Neural cell (in vitro differentiated cells): ENCODE measurements at regions not wholly inside any gene's neighbourhood (a gene's known extent, or its start where the extent isn't known, plus 50 kb on each side); places are given as distances from the start of the nearest gene placed in this dataset.

Source experiments
- H2AFZ ChIP-seq: fragments of 200-600, 300-800 bp; sonication (generic), shearing (Covaris generic); 2 replicates; pipeline ENCODE4 v1.6.0; 2014; ENCODE audit warnings: low read depth, mild to moderate bottlenecking, antibody characterized with exemption, low read length, moderate library complexity
- H3F3A ChIP-seq: fragments of 200-600 bp; shearing (Covaris generic); 2 replicates; pipeline ENCODE4 v1.6.1; 2016; ENCODE audit warnings: mild to moderate bottlenecking, moderate library complexity, mixed read lengths, antibody characterized with exemption, low read length; ENCODE audit not compliant: insufficient read depth, poor library complexity, severe bottlenecking
- H3K27ac ChIP-seq: fragments of 200-600, 300-800 bp; sonication (generic), shearing (Covaris generic); 2 replicates; pipeline ENCODE4 v1.5.1; 2014; ENCODE audit warnings: mild to moderate bottlenecking, low read length, moderate library complexity
- H3K27me3 ChIP-seq: fragments of 300-800, 200-600 bp; sonication (generic), shearing (Covaris generic); 2 replicates; pipeline ENCODE4 v1.6.0; 2014; ENCODE audit warnings: mild to moderate bottlenecking, low read depth, low read length, moderate library complexity; ENCODE audit not compliant: insufficient read depth
- H3K36me3 ChIP-seq: fragments of 300-800, 200-600 bp; sonication (generic), shearing (Covaris generic); 2 replicates; pipeline ENCODE4 v1.5.1; 2014; ENCODE audit warnings: mild to moderate bottlenecking, antibody characterized with exemption, low read length, moderate library complexity; ENCODE audit not compliant: insufficient read depth
- H3K4me2 ChIP-seq: fragments of 300-800, 200-600 bp; sonication (generic), shearing (Covaris generic); 2 replicates; pipeline ENCODE4 v1.6.0; 2014; ENCODE audit warnings: mild to moderate bottlenecking, low read length
- H3K4me3 ChIP-seq: fragments of 300-800, 200-600 bp; sonication (generic), shearing (Covaris generic); 2 replicates; pipeline ENCODE4 v1.5.1; 2014; ENCODE audit warnings: mild to moderate bottlenecking, low read length, moderate library complexity
- H3K79me2 ChIP-seq: fragments of 200-600 bp; shearing (Covaris generic); replicated peaks from 2 replicates; pipeline ENCODE4 v1.6.0; 2014; ENCODE audit warnings: mild to moderate bottlenecking, low read length, moderate library complexity; ENCODE audit not compliant: insufficient read depth
- H3K9ac ChIP-seq: fragments of 300-800, 200-600 bp; sonication (generic), shearing (Covaris generic); 2 replicates; pipeline ENCODE4 v1.6.1; 2016; ENCODE audit warnings: mild to moderate bottlenecking, low read length, mixed read lengths
- H3K9me2 ChIP-seq: fragments of 200-600 bp; shearing (Covaris generic); 2 replicates; pipeline ENCODE4 v1.6.1; 2016; ENCODE audit warnings: mild to moderate bottlenecking, low read length, mixed read lengths; ENCODE audit not compliant: insufficient read depth
- H3K9me3 ChIP-seq: fragments of 200-600, 300-800 bp; sonication (generic), shearing (Covaris generic); 2 replicates; pipeline ENCODE4 v1.6.1; 2016; ENCODE audit warnings: mild to moderate bottlenecking, mixed run types, low read length, moderate library complexity, mixed read lengths
- H4K20me1 ChIP-seq: fragments of 200-600 bp; shearing (Covaris generic); 2 replicates; pipeline ENCODE4 v1.6.1; 2016; ENCODE audit warnings: mild to moderate bottlenecking, mixed run types; ENCODE audit not compliant: insufficient read depth
- EP300 ChIP-seq: fragments of 450-650 bp; conservative IDR thresholded peaks from 2 replicates; pipeline ENCODE4 v1.6.1; 2014; ENCODE audit warnings: antibody characterized with exemption, mild to moderate bottlenecking, moderate library complexity; ENCODE audit not compliant: poor library complexity, severe bottlenecking
- EZH2 ChIP-seq: fragments of 200-600, 300-800 bp; shearing (Covaris generic), sonication (generic); IDR thresholded peaks from 2 replicates; pipeline ENCODE4 v1.6.1; 2014; ENCODE audit warnings: antibody characterized with exemption, low read length, borderline replicate concordance, mild to moderate bottlenecking; ENCODE audit not compliant: insufficient read depth, poor library complexity, severe bottlenecking
- MXI1 ChIP-seq: fragments of 450-650 bp; conservative IDR thresholded peaks from 2 replicates; pipeline ENCODE4 v1.6.1; 2014; ENCODE audit warnings: antibody characterized with exemption, mild to moderate bottlenecking; ENCODE audit not compliant: poor library complexity, severe bottlenecking
- POLR2AphosphoS5 ChIP-seq: IDR thresholded peaks from 2 replicates; pipeline ENCODE4 v1.6.1; 2012
- RAD21 ChIP-seq: fragments of 450-650 bp; conservative IDR thresholded peaks from 2 replicates; pipeline ENCODE4 v1.6.1; 2014; ENCODE audit warnings: antibody characterized with exemption, mild to moderate bottlenecking, moderate library complexity
- SMC3 ChIP-seq: fragments of 450-650 bp; conservative IDR thresholded peaks from 2 replicates; pipeline ENCODE4 v1.6.1; 2014; ENCODE audit warnings: antibody characterized with exemption, mild to moderate bottlenecking, moderate library complexity; ENCODE audit not compliant: poor library complexity
- TAF1 ChIP-seq: IDR thresholded peaks from 2 replicates; pipeline ENCODE4 v1.6.1; 2012; ENCODE audit warnings: low read depth
- TF ChIP-seq, protein P1 (sequence below): fragments of 450-650 bp; IDR thresholded peaks from 2 replicates; pipeline ENCODE4 v1.5.1; 2014; ENCODE audit warnings: antibody characterized with exemption, mild to moderate bottlenecking, moderate library complexity; ENCODE audit not compliant: poor library complexity, severe bottlenecking
- TF ChIP-seq, protein P2 (sequence below): IDR thresholded peaks from 2 replicates; pipeline ENCODE4 v1.6.1; 2012; ENCODE audit warnings: borderline replicate concordance

GRCh38 chr12:105729181-105729771 lies 398.8 kb downstream of the C12orf75 start:
- H4K20me1 ChIP-seq: no peaks in the 10 kb centered on the region
- H3K4me3 ChIP-seq: no peak overlapping the region
- no peaks in the 10 kb centered on the region for H3K36me3 ChIP-seq
- TF ChIP-seq, protein P1, sequence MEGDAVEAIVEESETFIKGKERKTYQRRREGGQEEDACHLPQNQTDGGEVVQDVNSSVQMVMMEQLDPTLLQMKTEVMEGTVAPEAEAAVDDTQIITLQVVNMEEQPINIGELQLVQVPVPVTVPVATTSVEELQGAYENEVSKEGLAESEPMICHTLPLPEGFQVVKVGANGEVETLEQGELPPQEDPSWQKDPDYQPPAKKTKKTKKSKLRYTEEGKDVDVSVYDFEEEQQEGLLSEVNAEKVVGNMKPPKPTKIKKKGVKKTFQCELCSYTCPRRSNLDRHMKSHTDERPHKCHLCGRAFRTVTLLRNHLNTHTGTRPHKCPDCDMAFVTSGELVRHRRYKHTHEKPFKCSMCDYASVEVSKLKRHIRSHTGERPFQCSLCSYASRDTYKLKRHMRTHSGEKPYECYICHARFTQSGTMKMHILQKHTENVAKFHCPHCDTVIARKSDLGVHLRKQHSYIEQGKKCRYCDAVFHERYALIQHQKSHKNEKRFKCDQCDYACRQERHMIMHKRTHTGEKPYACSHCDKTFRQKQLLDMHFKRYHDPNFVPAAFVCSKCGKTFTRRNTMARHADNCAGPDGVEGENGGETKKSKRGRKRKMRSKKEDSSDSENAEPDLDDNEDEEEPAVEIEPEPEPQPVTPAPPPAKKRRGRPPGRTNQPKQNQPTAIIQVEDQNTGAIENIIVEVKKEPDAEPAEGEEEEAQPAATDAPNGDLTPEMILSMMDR: no peak
- TF ChIP-seq EP300 (no peak), TAF1 (no peak), RAD21 (no peak)
- H3K79me2 ChIP-seq: no peaks in the 10 kb centered on the region
- no peak overlapping the region for H3K4me2 ChIP-seq
- H3K27ac ChIP-seq: no peak overlapping the region
- H3K9me2 ChIP-seq: no peaks in the 10 kb centered on the region
- no peaks in the 10 kb centered on the region for H3K9me3 ChIP-seq
- no peak overlapping the region for H2AFZ ChIP-seq
- no peaks in the 10 kb centered on the region for H3K27me3 ChIP-seq
- H3F3A ChIP-seq: no peaks in the 10 kb centered on the region
- no peak overlapping the region for H3K9ac ChIP-seq

DNA sequence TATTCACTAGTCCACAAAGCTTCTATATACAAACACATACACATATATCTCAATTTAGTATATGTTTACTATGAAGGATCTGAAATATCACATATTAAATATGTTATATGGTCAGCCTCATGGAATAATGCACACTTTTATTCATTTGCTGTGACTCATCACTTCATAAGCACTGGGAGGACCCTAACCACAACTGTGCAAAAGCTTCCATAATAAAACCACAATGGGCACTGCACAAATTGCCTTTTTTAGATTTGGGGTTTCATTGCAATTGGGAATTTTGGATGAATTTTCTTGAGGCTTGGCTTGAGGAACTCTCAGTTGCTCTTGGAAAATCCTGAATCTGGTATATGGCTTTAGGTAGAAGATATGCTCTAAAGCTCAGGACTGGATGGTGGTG lies 399.4 kb downstream of the C12orf75 start:
- Histone ChIP-seq H3F3A (no peaks in the 10 kb centered on the region), H3K79me2 (no peaks in the 10 kb centered on the region), H3K27me3 (no peaks in the 10 kb centered on the region), H3K9me2 (no peaks in the 10 kb centered on the region), H2AFZ (no peak overlapping the region), H3K9ac (no peak overlapping the region), H3K27ac (no peak overlapping the region), H3K9me3 (no peaks in the 10 kb centered on the region), H3K4me2 (no peak overlapping the region), H3K36me3 (no peaks in the 10 kb centered on the region), H3K4me3 (no peak overlapping the region), H4K20me1 (no peaks in the 10 kb centered on the region)
- no peak for TF ChIP-seq POLR2AphosphoS5
- no peak for TF ChIP-seq EZH2

DNA sequence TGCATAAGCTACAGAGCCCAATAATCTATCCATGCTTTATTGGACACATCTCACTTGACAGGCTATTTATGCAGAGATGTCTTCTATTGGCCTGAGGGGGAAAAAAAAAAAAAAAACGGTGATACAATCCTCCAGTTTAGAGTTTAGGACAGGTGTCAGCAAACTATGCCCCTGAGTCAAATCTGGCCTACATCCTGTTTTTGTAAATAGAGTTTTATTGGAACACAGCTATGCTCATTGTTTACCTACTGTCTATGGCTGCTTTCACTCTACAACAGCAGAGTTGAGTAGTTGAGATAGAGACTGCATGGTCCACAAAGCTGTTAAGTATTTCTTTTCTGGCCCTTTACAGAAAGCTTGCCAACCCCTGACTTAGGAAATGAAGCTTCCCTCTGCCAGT lies 403.1 kb downstream of the C12orf75 start:
- no peak overlapping the region for H3K4me3 ChIP-seq
- H3K79me2 ChIP-seq: no peaks in the 10 kb centered on the region
- no peak overlapping the region for H2AFZ ChIP-seq
- peaks cover 9% of the 10 kb centered on the region for H3K27me3 ChIP-seq
- no peak overlapping the region for H3K27ac ChIP-seq
- no peaks in the 10 kb centered on the region for H3K36me3 ChIP-seq
- H3K9me2 ChIP-seq: no peaks in the 10 kb centered on the region
- no peak overlapping the region for H3K9ac ChIP-seq
- no peaks in the 10 kb centered on the region for H4K20me1 ChIP-seq
- H3K9me3 ChIP-seq: no peaks in the 10 kb centered on the region
- no peak overlapping the region for H3K4me2 ChIP-seq
- H3F3A ChIP-seq: no peaks in the 10 kb centered on the region
- TF ChIP-seq, protein P2, sequence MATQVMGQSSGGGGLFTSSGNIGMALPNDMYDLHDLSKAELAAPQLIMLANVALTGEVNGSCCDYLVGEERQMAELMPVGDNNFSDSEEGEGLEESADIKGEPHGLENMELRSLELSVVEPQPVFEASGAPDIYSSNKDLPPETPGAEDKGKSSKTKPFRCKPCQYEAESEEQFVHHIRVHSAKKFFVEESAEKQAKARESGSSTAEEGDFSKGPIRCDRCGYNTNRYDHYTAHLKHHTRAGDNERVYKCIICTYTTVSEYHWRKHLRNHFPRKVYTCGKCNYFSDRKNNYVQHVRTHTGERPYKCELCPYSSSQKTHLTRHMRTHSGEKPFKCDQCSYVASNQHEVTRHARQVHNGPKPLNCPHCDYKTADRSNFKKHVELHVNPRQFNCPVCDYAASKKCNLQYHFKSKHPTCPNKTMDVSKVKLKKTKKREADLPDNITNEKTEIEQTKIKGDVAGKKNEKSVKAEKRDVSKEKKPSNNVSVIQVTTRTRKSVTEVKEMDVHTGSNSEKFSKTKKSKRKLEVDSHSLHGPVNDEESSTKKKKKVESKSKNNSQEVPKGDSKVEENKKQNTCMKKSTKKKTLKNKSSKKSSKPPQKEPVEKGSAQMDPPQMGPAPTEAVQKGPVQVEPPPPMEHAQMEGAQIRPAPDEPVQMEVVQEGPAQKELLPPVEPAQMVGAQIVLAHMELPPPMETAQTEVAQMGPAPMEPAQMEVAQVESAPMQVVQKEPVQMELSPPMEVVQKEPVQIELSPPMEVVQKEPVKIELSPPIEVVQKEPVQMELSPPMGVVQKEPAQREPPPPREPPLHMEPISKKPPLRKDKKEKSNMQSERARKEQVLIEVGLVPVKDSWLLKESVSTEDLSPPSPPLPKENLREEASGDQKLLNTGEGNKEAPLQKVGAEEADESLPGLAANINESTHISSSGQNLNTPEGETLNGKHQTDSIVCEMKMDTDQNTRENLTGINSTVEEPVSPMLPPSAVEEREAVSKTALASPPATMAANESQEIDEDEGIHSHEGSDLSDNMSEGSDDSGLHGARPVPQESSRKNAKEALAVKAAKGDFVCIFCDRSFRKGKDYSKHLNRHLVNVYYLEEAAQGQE: no peak
- TF ChIP-seq RAD21 (no peak), EP300 (no peak), SMC3 (no peak), MXI1 (no peak), EZH2 (no peak), POLR2AphosphoS5 (no peak), TAF1 (no peak)
- TF ChIP-seq, protein P1: no peak
